Stimulated activated naive CD8-positive, alpha-beta T cell treated with anti-CD3 and anti-CD28 coated beads, Interleukin-15, Interleukin-2, amounts not matched to agents 100 U/mL and 50 U/mL, for 24 hours (primary cell): ENCODE measurements at regions not wholly inside any gene's neighbourhood (a gene's known extent, or its start where the extent isn't known, plus 50 kb on each side); places are given as distances from the start of the nearest gene placed in this dataset.

Source experiments
- ATAC-seq: fragments of 150-1000 bp; cut with Tn5 transposase; one replicate; pipeline ENCODE4 v1.10.0; 2021
- DNase-seq: peaks from one replicate; pipeline ENCODE4 v3.0.0; 2021

- ATAC-seq (no peak), DNase-seq (no peak)
Observed at GRCh38 chr11:28525636-28526405, 417.6 kb downstream of the METTL15 start.

- DNase-seq (no peak), ATAC-seq (no peak)
Observed at GRCh38 chr11:28524098-28524497, 415.9 kb downstream of the METTL15 start.

- no peak for DNase-seq
- ATAC-seq, result no peak
Observed at GRCh38 chr11:28521075-28521474, 412.9 kb downstream of the METTL15 start.

GRCh38 chr11:28520291-28520690 is 412.1 kb downstream of the METTL15 start:
- no peak for ATAC-seq
- no peak for DNase-seq

GRCh38 chr11:28518825-28519224 is 410.6 kb downstream of the METTL15 start:
- DNase-seq (no peak), ATAC-seq (no peak)

- DNase-seq (no peak), ATAC-seq (no peak)
Observed at GRCh38 chr11:28517621-28518020, 409.4 kb downstream of the METTL15 start.

- DNase-seq (no peak), ATAC-seq (no peak)
Observed at GRCh38 chr11:28514391-28514790, 406.2 kb downstream of the METTL15 start.

GRCh38 chr11:28512143-28512756 is 404.1 kb downstream of the METTL15 start:
- ATAC-seq (no peak), DNase-seq (no peak)

GRCh38 chr11:28505232-28505631 is 397.0 kb downstream of the METTL15 start:
- no peak for ATAC-seq
- no peak for DNase-seq

- ATAC-seq (no peak), DNase-seq (no peak)
Observed at GRCh38 chr11:28504555-28505110, 396.4 kb downstream of the METTL15 start.

- ATAC-seq, result no peak
- no peak for DNase-seq
Observed at GRCh38 chr11:28495333-28495732, 387.1 kb downstream of the METTL15 start.

GRCh38 chr11:28491431-28491830 is 383.2 kb downstream of the METTL15 start:
- ATAC-seq (no peak), DNase-seq (no peak)

GRCh38 chr11:28490773-28491382 is 382.7 kb downstream of the METTL15 start:
- DNase-seq (no peak), ATAC-seq (no peak)

GRCh38 chr11:28488336-28488735 is 380.1 kb downstream of the METTL15 start:
- no peak for DNase-seq
- no peak for ATAC-seq

GRCh38 chr11:28483072-28483867 is 375.1 kb downstream of the METTL15 start:
- DNase-seq (no peak), ATAC-seq (no peak)

GRCh38 chr11:28482666-28483065 is 374.5 kb downstream of the METTL15 start:
- no peak for DNase-seq
- no peak for ATAC-seq

- DNase-seq, result no peak
- no peak for ATAC-seq
Observed at GRCh38 chr11:28481616-28482480, 373.7 kb downstream of the METTL15 start.

- DNase-seq (no peak), ATAC-seq (no peak)
Observed at GRCh38 chr11:28480406-28480805, 372.2 kb downstream of the METTL15 start.

GRCh38 chr11:28476864-28477263 is 368.7 kb downstream of the METTL15 start:
- ATAC-seq, result no peak

GRCh38 chr11:28476049-28476448 is 367.9 kb downstream of the METTL15 start:
- no peak for ATAC-seq
- DNase-seq, result no peak

More at GRCh38 chr11:28476864-28477263, 368.7 kb downstream of the METTL15 start:
- no peak for DNase-seq

- ATAC-seq (no peak), DNase-seq (no peak)
Observed at GRCh38 chr11:28472904-28473303, 364.7 kb downstream of the METTL15 start.
